Vagina (tissue), 2 donors: ENCODE measurements at regions not wholly inside any gene's neighbourhood (a gene's known extent, or its start where the extent isn't known, plus 50 kb on each side); places are given as distances from the start of the nearest gene placed in this dataset.

Experiments
- CTCF ChIP-seq, 3 experiments: fragments of 450-650 bp in 2 of 3; fragments of 200-600 bp in 1 of 3; sonication (generic) in 1 of 3; IDR thresholded peaks; one replicate each; pipeline ENCODE4 v1.5.1; 2017 to 2019; ENCODE audit warnings: antibody characterized with exemption in 3 of 3, mild to moderate bottlenecking in 2 of 3, moderate library complexity in 2 of 3
- POLR2A ChIP-seq, 2 donors: fragments of 450-650 bp; IDR thresholded peaks; one replicate each; pipeline ENCODE4 v1.6.1; 2017; ENCODE audit warnings: antibody characterized with exemption in 2 of 2, mild to moderate bottlenecking in 2 of 2, moderate library complexity in 2 of 2

DNA sequence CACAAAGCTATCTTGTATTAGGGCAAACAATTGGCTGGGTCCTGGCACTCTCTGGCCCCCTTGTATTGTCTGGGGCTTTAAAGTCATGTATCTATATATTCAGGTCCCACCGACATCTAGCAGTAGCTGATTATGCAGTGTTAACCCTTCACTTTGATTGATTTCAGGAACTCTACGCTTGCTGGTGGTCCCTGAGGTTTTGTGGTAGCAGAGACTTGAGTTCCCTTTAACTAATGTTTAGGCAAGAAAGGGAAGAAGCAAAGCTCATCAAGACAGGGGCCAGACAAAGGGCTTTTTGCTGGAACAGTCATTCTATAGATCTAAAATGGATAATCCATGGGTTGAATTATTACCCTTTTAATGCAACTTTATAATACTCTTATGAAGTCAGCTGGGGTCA, 95.3 kb upstream of the EPB41L3 start:
- no peak for TF ChIP-seq CTCF (IDR thresholded peaks at IDR 0.05)
- TF ChIP-seq POLR2A (IDR thresholded peaks at IDR 0.05): no peak
